ENCODE measurements at regions not wholly inside any gene's neighbourhood (a gene's known extent, or its start where the extent isn't known, plus 50 kb on each side); places are given as distances from the start of the nearest gene placed in this dataset.
"Not testable (repeated sequence)": the region's sequence is repeated elsewhere in the genome, so short reads cannot be mapped to it uniquely, and the experiment has no call there.

GRCh38 chr3:35439663-35440062, 199.7 kb upstream of the ARPP21 start:
- intact Hi-C loops (cut with micrococcal nuclease), result no loop called here

DNA sequence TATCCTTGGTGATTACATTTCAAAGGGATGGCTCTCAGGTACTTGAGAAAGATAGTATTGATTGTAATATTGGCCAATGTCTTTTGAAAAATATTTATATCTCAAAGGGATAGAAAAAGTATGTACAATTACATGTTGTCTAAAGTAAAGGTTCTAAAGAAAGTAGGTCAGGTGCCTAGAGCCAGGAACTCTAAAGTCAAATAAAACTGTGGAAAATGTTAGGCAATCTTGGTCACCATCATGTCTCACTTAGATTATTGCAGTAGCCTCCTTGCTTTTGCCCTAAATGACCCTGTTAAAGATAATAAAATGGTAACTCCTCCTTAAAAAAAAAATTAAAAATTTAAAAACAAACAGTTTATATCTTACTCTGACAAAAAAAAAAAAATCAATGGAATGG, 198.5 kb upstream of the ARPP21 start:
- intact Hi-C loops (cut with micrococcal nuclease), result no loop called here

DNA sequence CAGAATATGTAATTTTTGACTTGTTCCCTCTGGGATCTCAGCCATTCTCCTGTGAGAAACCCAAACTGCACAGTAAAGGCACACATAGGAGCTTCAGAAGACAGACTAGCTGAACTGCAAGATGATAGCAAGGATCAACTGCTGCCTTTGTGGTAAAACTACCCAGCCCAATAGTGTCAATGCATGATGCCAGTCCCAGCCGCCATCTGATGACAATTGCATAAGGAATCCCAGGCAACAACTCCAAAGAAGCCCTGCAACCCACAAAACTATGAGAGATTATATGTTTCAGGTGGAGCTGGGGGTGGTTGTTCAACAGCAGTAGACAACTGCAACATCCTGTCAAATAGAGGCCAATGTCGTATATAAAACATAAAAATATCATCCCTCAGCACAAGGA, 192.4 kb upstream of the ARPP21 start:
- intact Hi-C loops (cut with micrococcal nuclease), result no loop called here

GRCh38 chr3:35448121-35448520, 191.2 kb upstream of the ARPP21 start:
- intact Hi-C loops (cut with micrococcal nuclease), result no loop called here

DNA sequence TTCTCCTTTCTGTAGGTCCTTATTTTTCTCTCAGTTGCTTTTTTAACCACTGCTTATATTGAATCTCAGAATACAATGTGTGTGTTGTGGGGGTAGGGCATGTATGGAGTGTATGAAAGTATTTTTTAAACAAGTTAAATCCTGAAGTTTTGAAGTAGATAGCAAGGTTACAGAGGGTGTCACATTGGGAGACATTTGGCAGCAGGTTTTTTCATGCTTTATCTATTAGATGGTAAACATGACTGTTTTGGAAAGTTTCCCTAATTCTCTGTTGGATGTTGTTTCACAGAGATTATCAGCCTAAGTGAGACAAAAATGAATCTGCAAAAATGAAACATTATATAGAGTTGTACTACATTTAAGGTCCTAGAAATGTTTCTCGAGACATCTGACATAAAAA, 190.6 kb upstream of the ARPP21 start:
- intact Hi-C loops (cut with micrococcal nuclease), result no loop called here

DNA sequence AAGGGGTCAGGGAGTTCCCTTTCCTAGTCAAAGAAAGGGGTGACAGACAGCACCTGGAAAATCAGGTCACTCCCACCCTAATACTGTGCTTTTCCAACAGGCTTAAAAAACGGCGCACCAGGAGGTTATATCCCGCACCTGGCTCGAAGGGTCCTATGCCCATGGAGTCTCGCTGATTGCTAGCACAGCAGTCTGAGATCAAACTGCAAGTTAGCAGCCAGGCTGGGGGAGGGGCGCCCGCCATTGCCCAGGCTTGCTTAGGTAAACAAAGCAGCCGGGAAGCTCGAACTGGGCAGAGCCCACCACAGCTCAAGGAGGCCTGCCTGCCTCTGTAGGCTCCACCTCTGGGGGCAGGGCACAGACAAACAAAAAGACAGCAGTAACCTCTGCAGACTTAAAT, 184.5 kb upstream of the ARPP21 start:
- intact Hi-C loops (cut with micrococcal nuclease), result not testable (repeated sequence)

DNA sequence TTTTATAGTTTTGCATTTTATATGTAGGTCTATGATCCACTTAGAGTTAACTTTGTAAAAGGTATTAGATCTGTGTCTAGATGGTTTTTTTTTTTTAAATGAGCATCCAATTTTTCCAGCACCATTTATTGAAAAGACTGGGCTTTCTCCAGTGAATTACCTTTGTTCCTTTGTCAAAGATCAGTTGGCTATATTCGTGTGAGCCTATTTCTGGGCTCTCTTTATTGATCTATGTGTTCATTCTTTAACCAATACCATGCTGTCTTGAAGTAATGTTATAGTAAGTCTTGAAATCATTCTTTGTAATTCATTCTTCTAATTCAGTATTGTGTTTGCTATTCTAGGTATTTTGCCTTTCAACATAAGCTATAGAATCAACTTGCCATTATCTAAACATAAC, 165.4 kb upstream of the ARPP21 start:
- intact Hi-C loops (cut with micrococcal nuclease), result no loop called here

GRCh38 chr3:35482566-35482965, 156.8 kb upstream of the ARPP21 start:
- intact Hi-C loops (cut with micrococcal nuclease), result not testable (repeated sequence)

GRCh38 chr3:35483131-35483530, 156.2 kb upstream of the ARPP21 start:
- intact Hi-C loops (cut with micrococcal nuclease), result no loop called here

DNA sequence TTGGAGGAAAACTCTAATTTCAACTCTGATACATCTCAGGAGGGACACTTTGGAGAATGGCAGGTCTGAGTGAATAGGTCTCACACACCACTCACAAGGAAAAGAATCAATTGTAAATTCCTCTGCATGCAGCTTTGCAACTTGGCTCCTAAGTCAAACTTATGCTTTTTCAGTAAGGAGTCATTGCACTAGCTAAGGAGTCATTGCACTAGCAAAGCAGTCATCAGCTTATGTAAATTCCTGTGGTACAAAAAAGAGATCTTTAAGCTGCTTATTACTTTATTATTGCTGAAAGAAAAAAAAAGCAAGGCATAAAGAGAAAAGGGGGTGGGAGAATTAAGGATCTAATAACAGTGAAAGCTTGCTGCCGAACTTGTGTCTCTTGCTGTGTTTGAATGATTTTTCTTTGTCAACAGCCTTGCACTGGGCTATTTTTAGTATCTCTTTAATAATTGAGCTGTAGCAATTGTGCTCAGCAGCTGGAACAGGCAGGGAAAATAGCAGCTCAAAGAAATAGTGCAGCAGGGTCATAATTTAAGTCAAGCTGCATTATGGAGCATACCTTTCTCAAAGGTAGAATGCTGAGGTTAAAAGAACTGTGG, 154.3 kb upstream of the ARPP21 start:
- intact Hi-C loops (cut with micrococcal nuclease), result no loop called here

DNA sequence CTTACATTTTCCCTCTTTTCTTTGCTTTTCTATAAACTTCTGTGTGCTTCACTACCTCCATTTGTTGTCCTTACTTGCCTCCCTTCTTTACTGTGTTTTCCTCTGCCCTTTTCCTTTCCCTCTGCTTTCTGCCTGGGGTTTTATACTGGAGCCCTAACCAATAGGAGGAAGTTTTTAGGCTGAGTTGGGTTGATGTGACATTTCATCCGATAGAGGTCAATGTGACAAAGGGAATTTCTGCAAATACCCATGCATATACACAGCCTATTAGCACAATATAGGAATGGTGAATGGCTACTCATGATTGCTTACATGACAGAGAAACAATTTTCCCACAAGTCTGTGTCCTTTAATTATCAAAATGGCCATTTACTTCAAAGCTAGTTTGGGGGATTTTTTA, 153.0 kb upstream of the ARPP21 start:
- intact Hi-C loops (cut with micrococcal nuclease), result no loop called here

- intact Hi-C loops (cut with micrococcal nuclease), result no loop called here
Observed at GRCh38 chr3:35487376-35487775, 151.9 kb upstream of the ARPP21 start.

DNA sequence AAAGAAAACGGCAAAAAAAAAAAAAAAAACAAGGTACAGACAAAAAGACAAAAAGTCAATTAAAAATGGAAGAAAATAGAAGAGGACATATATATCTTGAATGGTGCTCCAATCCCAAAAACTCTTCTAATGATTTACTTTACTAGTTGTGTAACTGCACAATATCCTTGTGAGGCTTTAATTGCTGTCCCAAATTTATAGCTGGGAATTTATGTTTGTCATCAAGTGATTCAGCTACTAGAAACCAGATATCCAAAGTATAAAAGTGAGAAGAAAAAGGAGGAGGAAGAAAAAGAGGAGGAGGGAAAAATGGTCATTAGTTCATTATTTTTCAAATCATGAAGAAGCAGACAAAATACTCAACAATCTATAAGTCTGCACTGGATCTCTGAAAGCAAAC, 150.8 kb upstream of the ARPP21 start:
- intact Hi-C loops (cut with micrococcal nuclease), result no loop called here

DNA sequence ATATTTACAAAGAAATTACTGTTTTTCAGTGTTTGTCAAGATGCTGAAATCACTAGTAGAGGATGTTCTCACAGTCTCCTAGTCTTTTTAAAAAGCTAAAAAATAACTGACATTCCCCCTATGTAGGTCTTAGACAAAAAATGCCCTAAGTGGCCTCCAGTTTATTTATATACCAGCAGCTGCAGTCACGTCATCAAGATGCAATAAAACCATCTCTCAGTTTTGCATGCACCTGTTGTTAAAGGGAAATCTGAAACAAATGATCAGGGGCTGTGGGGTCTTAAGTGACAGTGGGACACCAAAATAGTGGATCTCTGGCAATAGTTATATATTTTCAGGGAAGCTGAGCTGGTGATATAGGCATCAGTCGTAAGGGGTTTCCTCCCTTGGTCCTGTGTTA, 146.5 kb upstream of the ARPP21 start:
- intact Hi-C loops (cut with micrococcal nuclease), result no loop called here

- intact Hi-C loops (cut with micrococcal nuclease), result no loop called here
Observed at GRCh38 chr3:35498506-35499210, 140.7 kb upstream of the ARPP21 start.

- intact Hi-C loops (cut with micrococcal nuclease), result no loop called here
Observed at GRCh38 chr3:35500641-35501350, 138.5 kb upstream of the ARPP21 start.

DNA sequence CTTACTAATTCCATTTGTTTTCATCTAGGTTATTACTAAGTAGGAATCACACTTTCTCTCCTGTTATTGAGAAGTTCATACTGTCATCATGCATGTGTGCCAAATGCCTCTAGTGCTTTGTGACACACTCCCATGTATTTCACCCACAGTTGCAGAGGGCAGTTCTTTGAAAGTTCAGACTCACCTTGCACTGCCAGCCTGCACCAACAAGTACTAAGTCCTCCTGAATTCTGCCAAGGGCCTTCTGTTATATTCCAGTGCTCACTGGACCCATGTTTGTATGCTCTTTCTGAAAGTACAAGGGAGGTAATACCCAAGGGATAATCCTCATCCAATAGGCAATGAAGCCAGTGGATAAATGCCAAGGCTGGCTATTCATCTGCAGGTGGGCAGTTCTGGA, 136.6 kb upstream of the ARPP21 start:
- intact Hi-C loops (cut with micrococcal nuclease), result no loop called here

DNA sequence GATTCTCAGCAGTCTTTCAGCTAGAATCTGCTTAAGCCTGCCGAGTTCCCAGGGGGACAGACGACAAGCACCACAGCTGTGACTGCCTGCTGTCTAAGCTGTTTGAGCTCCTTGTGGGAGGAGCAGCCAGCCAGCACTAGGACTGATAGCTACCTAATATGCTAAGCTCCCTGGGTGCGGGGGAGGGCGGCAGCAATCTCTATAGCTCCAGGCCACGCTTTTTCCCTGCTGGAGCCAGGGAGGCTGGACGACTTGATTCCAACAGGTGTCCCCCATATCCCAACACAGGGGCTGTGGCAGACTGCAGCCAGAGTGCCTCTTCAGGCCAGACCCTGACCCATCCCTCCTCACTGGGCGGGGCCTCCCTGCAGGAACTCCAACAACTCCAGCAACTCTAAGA, 134.1 kb upstream of the ARPP21 start:
- intact Hi-C loops (cut with micrococcal nuclease), result no loop called here

- intact Hi-C loops (cut with micrococcal nuclease), result no loop called here
Observed at GRCh38 chr3:35505772-35506171, 133.6 kb upstream of the ARPP21 start.

DNA sequence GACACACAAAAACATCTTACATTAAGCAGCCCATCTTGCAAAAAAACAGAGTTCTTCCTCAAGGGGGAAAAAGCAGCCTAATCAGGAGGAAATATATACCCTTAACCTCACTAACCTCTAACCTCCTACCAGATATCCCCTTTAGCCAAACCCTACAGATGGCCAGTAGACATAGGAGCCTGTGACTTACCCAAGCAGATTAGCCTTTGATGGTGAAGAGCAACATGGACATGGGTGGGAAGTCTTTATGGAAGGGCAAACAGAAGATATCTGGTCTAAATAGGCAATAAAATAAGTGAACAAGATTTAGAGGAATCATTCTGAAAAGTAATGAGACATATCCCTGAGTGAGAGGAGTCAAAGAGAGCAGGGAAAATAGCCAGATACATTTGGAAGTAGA, 119.4 kb upstream of the ARPP21 start:
- intact Hi-C loops (cut with micrococcal nuclease), result no loop called here

- intact Hi-C loops (cut with micrococcal nuclease), result no loop called here
Observed at GRCh38 chr3:35521196-35521595, 118.1 kb upstream of the ARPP21 start.

DNA sequence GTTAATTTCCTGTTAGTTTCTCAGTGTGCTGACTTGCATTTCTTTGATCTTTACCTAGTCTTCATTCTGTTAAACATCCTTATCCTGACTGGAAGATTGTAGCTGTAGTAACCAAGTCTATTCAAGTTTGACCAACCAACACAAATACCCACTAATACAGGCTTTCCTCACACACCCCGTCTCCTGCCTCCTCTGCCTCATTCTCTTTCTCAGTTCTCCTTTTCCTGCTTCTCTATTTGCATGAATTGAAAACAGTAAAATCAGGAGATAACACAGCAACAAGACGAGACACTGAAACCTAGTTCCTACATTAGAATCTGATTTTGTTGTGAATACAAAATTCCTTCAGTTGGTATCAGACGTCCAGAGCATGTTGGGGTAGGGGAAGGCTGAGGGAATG, 116.9 kb upstream of the ARPP21 start:
- intact Hi-C loops (cut with micrococcal nuclease), result no loop called here

- intact Hi-C loops (cut with micrococcal nuclease), result no loop called here
Observed at GRCh38 chr3:35523074-35523473, 116.3 kb upstream of the ARPP21 start.

All from T-helper 1 cell treated with Interleukin-12 subunit alpha and Interleukin-12 subunit beta and Interleukin-4 antibody, amounts not matched to agents 30 ng/mL and 1 ng/mL, for 36 hours (primary cell).